ENCODE measurements at regions not wholly inside any gene's neighbourhood (a gene's known extent, or its start where the extent isn't known, plus 50 kb on each side); places are given as distances from the start of the nearest gene placed in this dataset.
"Not testable (repeated sequence)": the region's sequence is repeated elsewhere in the genome, so short reads cannot be mapped to it uniquely, and the experiment has no call there.

GRCh38 chr2:215727507-215728503 is 285.5 kb downstream of the MREG start:
- no peaks in the 10 kb centered on the region for H3K36me3 ChIP-seq (ENCODE audit: control insufficient read depth in 1 of 2, insufficient read depth in 2 of 2, low read length in 2 of 2)
- H3K4me3 ChIP-seq (ENCODE audit: low read depth in 1 of 2, low read length in 2 of 2), result no peak overlapping the region
- H3K9ac ChIP-seq (ENCODE audit: low read depth in 1 of 2, low read length in 2 of 2), result no peak overlapping the region
- no peaks in the 10 kb centered on the region for H3K4me1 ChIP-seq (ENCODE audit: control insufficient read depth in 1 of 2, insufficient read depth in 2 of 2, low read length in 2 of 2)
- H3K27ac ChIP-seq (ENCODE audit: low read depth, low read length), result no peak overlapping the region
- H3K9me3 ChIP-seq (ENCODE audit: control insufficient read depth in 1 of 2, low read length in 2 of 2), result no peaks in the 10 kb centered on the region
- no peaks in the 10 kb centered on the region for H3K27me3 ChIP-seq (ENCODE audit: control insufficient read depth in 1 of 2, insufficient read depth in 2 of 2, low read length in 2 of 2)

GRCh38 chr2:215726070-215726469 is 287.3 kb downstream of the MREG start:
- no peak overlapping the region for H3K27ac ChIP-seq (ENCODE audit: low read depth, low read length)
- H3K9ac ChIP-seq (ENCODE audit: low read depth in 1 of 2, low read length in 2 of 2), result no peak overlapping the region
- no peaks in the 10 kb centered on the region for H3K27me3 ChIP-seq (ENCODE audit: control insufficient read depth in 1 of 2, insufficient read depth in 2 of 2, low read length in 2 of 2)
- H3K9me3 ChIP-seq (ENCODE audit: control insufficient read depth in 1 of 2, low read length in 2 of 2), result no peaks in the 10 kb centered on the region
- H3K36me3 ChIP-seq (ENCODE audit: control insufficient read depth in 1 of 2, insufficient read depth in 2 of 2, low read length in 2 of 2), result no peaks in the 10 kb centered on the region
- no peaks in the 10 kb centered on the region for H3K4me1 ChIP-seq (ENCODE audit: control insufficient read depth in 1 of 2, insufficient read depth in 2 of 2, low read length in 2 of 2)
- H3K4me3 ChIP-seq (ENCODE audit: low read depth in 1 of 2, low read length in 2 of 2), result no peak overlapping the region

- H3K4me1 ChIP-seq (ENCODE audit: control insufficient read depth in 1 of 2, insufficient read depth in 2 of 2, low read length in 2 of 2), result no peaks in the 10 kb centered on the region
- no peaks in the 10 kb centered on the region for H3K9me3 ChIP-seq (ENCODE audit: control insufficient read depth in 1 of 2, low read length in 2 of 2)
These were observed 288.3 kb upstream of the FN1 start for GRCh38 chr2:215724146-215724545.

GRCh38 chr2:215723631-215724011 is 287.8 kb upstream of the FN1 start:
- Histone ChIP-seq H3K9me3 (ENCODE audit: control insufficient read depth in 1 of 2, low read length in 2 of 2) (no peaks in the 10 kb centered on the region), H3K9ac (ENCODE audit: low read depth in 1 of 2, low read length in 2 of 2) (no peak overlapping the region), H3K27ac (ENCODE audit: low read depth, low read length) (no peak overlapping the region)

More at GRCh38 chr2:215724146-215724545, 288.3 kb upstream of the FN1 start:
- Histone ChIP-seq H3K4me3 (ENCODE audit: low read depth in 1 of 2, low read length in 2 of 2) (no peak overlapping the region), H3K27ac (ENCODE audit: low read depth, low read length) (no peak overlapping the region), H3K36me3 (ENCODE audit: control insufficient read depth in 1 of 2, insufficient read depth in 2 of 2, low read length in 2 of 2) (no peaks in the 10 kb centered on the region), H3K27me3 (ENCODE audit: control insufficient read depth in 1 of 2, insufficient read depth in 2 of 2, low read length in 2 of 2) (no peaks in the 10 kb centered on the region), H3K9ac (ENCODE audit: low read depth in 1 of 2, low read length in 2 of 2) (no peak overlapping the region)

GRCh38 chr2:215722986-215723630 is 287.2 kb upstream of the FN1 start:
- Histone ChIP-seq H3K9ac (ENCODE audit: low read depth in 1 of 2, low read length in 2 of 2) (no peak overlapping the region), H3K27ac (ENCODE audit: low read depth, low read length) (no peak overlapping the region), H3K9me3 (ENCODE audit: control insufficient read depth in 1 of 2, low read length in 2 of 2) (no peaks in the 10 kb centered on the region)

More at GRCh38 chr2:215723631-215724011, 287.8 kb upstream of the FN1 start:
- no peaks in the 10 kb centered on the region for H3K27me3 ChIP-seq (ENCODE audit: control insufficient read depth in 1 of 2, insufficient read depth in 2 of 2, low read length in 2 of 2)
- no peak overlapping the region for H3K4me3 ChIP-seq (ENCODE audit: low read depth in 1 of 2, low read length in 2 of 2)
- H3K36me3 ChIP-seq (ENCODE audit: control insufficient read depth in 1 of 2, insufficient read depth in 2 of 2, low read length in 2 of 2), result no peaks in the 10 kb centered on the region
- no peaks in the 10 kb centered on the region for H3K4me1 ChIP-seq (ENCODE audit: control insufficient read depth in 1 of 2, insufficient read depth in 2 of 2, low read length in 2 of 2)

GRCh38 chr2:215722125-215722524 is 286.3 kb upstream of the FN1 start:
- Histone ChIP-seq H3K27ac (ENCODE audit: low read depth, low read length) (no peak overlapping the region), H3K4me3 (ENCODE audit: low read depth in 1 of 2, low read length in 2 of 2) (no peak overlapping the region), H3K27me3 (ENCODE audit: control insufficient read depth in 1 of 2, insufficient read depth in 2 of 2, low read length in 2 of 2) (no peaks in the 10 kb centered on the region), H3K36me3 (ENCODE audit: control insufficient read depth in 1 of 2, insufficient read depth in 2 of 2, low read length in 2 of 2) (no peaks in the 10 kb centered on the region), H3K9me3 (ENCODE audit: control insufficient read depth in 1 of 2, low read length in 2 of 2) (no peaks in the 10 kb centered on the region), H3K9ac (ENCODE audit: low read depth in 1 of 2, low read length in 2 of 2) (no peak overlapping the region), H3K4me1 (ENCODE audit: control insufficient read depth in 1 of 2, insufficient read depth in 2 of 2, low read length in 2 of 2) (no peaks in the 10 kb centered on the region)

More at GRCh38 chr2:215722986-215723630, 287.2 kb upstream of the FN1 start:
- Histone ChIP-seq H3K4me3 (ENCODE audit: low read depth in 1 of 2, low read length in 2 of 2) (no peak overlapping the region), H3K36me3 (ENCODE audit: control insufficient read depth in 1 of 2, insufficient read depth in 2 of 2, low read length in 2 of 2) (no peaks in the 10 kb centered on the region), H3K4me1 (ENCODE audit: control insufficient read depth in 1 of 2, insufficient read depth in 2 of 2, low read length in 2 of 2) (no peaks in the 10 kb centered on the region), H3K27me3 (ENCODE audit: control insufficient read depth in 1 of 2, insufficient read depth in 2 of 2, low read length in 2 of 2) (no peaks in the 10 kb centered on the region)

GRCh38 chr2:215721515-215721914 is 285.6 kb upstream of the FN1 start:
- H3K27ac ChIP-seq (ENCODE audit: low read depth, low read length); H3K9ac ChIP-seq (ENCODE audit: low read depth in 1 of 2, low read length in 2 of 2); H3K9me3 ChIP-seq (ENCODE audit: control insufficient read depth in 1 of 2, low read length in 2 of 2); H3K36me3 ChIP-seq (ENCODE audit: control insufficient read depth in 1 of 2, insufficient read depth in 2 of 2, low read length in 2 of 2); H3K4me3 ChIP-seq (ENCODE audit: low read depth in 1 of 2, low read length in 2 of 2); H3K27me3 ChIP-seq (ENCODE audit: control insufficient read depth in 1 of 2, insufficient read depth in 2 of 2, low read length in 2 of 2); H3K4me1 ChIP-seq (ENCODE audit: control insufficient read depth in 1 of 2, insufficient read depth in 2 of 2, low read length in 2 of 2): not testable (repeated sequence)

- no peak overlapping the region for H3K4me3 ChIP-seq (ENCODE audit: low read depth in 1 of 2, low read length in 2 of 2)
- no peaks in the 10 kb centered on the region for H3K36me3 ChIP-seq (ENCODE audit: control insufficient read depth in 1 of 2, insufficient read depth in 2 of 2, low read length in 2 of 2)
- no peaks in the 10 kb centered on the region for H3K9me3 ChIP-seq (ENCODE audit: control insufficient read depth in 1 of 2, low read length in 2 of 2)
- H3K27me3 ChIP-seq (ENCODE audit: control insufficient read depth in 1 of 2, insufficient read depth in 2 of 2, low read length in 2 of 2), result no peaks in the 10 kb centered on the region
- no peak overlapping the region for H3K9ac ChIP-seq (ENCODE audit: low read depth in 1 of 2, low read length in 2 of 2)
- H3K27ac ChIP-seq (ENCODE audit: low read depth, low read length), result no peak overlapping the region
- no peaks in the 10 kb centered on the region for H3K4me1 ChIP-seq (ENCODE audit: control insufficient read depth in 1 of 2, insufficient read depth in 2 of 2, low read length in 2 of 2)
These were observed 283.0 kb upstream of the FN1 start for GRCh38 chr2:215718890-215719289.

- Histone ChIP-seq H3K27me3 (ENCODE audit: control insufficient read depth in 1 of 2, insufficient read depth in 2 of 2, low read length in 2 of 2) (no peaks in the 10 kb centered on the region), H3K36me3 (ENCODE audit: control insufficient read depth in 1 of 2, insufficient read depth in 2 of 2, low read length in 2 of 2) (no peaks in the 10 kb centered on the region), H3K9ac (ENCODE audit: low read depth in 1 of 2, low read length in 2 of 2) (no peak overlapping the region), H3K4me3 (ENCODE audit: low read depth in 1 of 2, low read length in 2 of 2) (no peak overlapping the region), H3K27ac (ENCODE audit: low read depth, low read length) (no peak overlapping the region), H3K9me3 (ENCODE audit: control insufficient read depth in 1 of 2, low read length in 2 of 2) (no peaks in the 10 kb centered on the region), H3K4me1 (ENCODE audit: control insufficient read depth in 1 of 2, insufficient read depth in 2 of 2, low read length in 2 of 2) (no peaks in the 10 kb centered on the region)
These were observed 282.6 kb upstream of the FN1 start for GRCh38 chr2:215718436-215718835.

All from duodenal mucosa (tissue), 2 donors.